Right cardiac atrium (tissue), 5 donors: ENCODE measurements at regions not wholly inside any gene's neighbourhood (a gene's known extent, or its start where the extent isn't known, plus 50 kb on each side); places are given as distances from the start of the nearest gene placed in this dataset.

Source experiments
- ATAC-seq, 2 donors: fragments of 200-7000 bp; cut with Tn5 transposase; one replicate each; pipeline versions ENCODE4 v1.8.0 to v1.9.1; 2020; ENCODE audit warnings: moderate library complexity in 2 of 2, mild to moderate bottlenecking in 1 of 2
- DNase-seq, 3 donors: peaks; one replicate each; pipeline ENCODE4 v3.0.0-alpha.2; 2020
- H3K27ac ChIP-seq: one replicate; pipeline ENCODE4 v1.5.1; 2013; ENCODE audit warnings: mild to moderate bottlenecking, low read length, control low read depth, moderate library complexity
- H3K27me3 ChIP-seq: one replicate; pipeline ENCODE4 v1.6.1; 2013; ENCODE audit not compliant: control insufficient read depth, insufficient read depth
- H3K4me1 ChIP-seq: one replicate; pipeline ENCODE4 v1.6.1; 2013; ENCODE audit warnings: low read length; ENCODE audit not compliant: control insufficient read depth, insufficient read depth
- H3K4me3 ChIP-seq: one replicate; pipeline ENCODE4 v1.5.1; 2013; ENCODE audit warnings: low read length, control low read depth
- H3K9me3 ChIP-seq: one replicate; pipeline ENCODE4 v1.6.1; 2013; ENCODE audit warnings: low read length; ENCODE audit not compliant: control insufficient read depth
- WGBS: extraction: QIAGEN DNeasy Blood & Tissue Kit; methylation state at CpG from one replicate; pipeline ENCODE4 v1.1.7; 2013; 5-methylcytosine and 5-hydroxymethylcytosine counted together
- intact Hi-C, 4 donors: fragments of 100-400 bp; cut with DNase I; formaldehyde crosslinking; loops; one replicate each; pipeline versions ENCODE4 v1.11.0 to v1.14.0; 2022 to 2023
- donor health status: healthy with polysubstance abuse.
- donor health status: DM: no; HTN: yes; CAD: no.
- donor health status: DM: no; HTN: no; CAD: no.
- donor health status: DM: no; HTN: yes; CAD: no; lungs with severe emphysema.
- donor health status: DM: yes; HTN: yes; CAD: no.

GRCh38 chr3:31409866-31410265 lies 122.9 kb upstream of the STT3B start:
- Histone ChIP-seq H3K27me3 (no peaks in the 10 kb centered on the region), H3K4me3 (no peak overlapping the region), H3K9me3 (no peaks in the 10 kb centered on the region), H3K4me1 (no peaks in the 10 kb centered on the region), H3K27ac (no peak overlapping the region)
- intact Hi-C loops, result no loop called here
- DNase-seq (no peak), ATAC-seq (no peak)
- WGBS, result 91% methylated on average over 6 of the region's 6 CpGs

- intact Hi-C loops, result no loop called here
- 52% methylated on average over 3 of the region's 3 CpGs for WGBS
- Histone ChIP-seq H3K27me3 (no peaks in the 10 kb centered on the region), H3K9me3 (no peaks in the 10 kb centered on the region), H3K27ac (no peak overlapping the region), H3K4me3 (no peak overlapping the region), H3K4me1 (no peaks in the 10 kb centered on the region)
- ATAC-seq, result no peak
- DNase-seq, result no peak
Observed at GRCh38 chr3:31410411-31410810, 122.3 kb upstream of the STT3B start.

- WGBS, result 99% methylated on average over 1 of the region's 1 CpG
Observed at GRCh38 chr3:31412832-31413231, 119.9 kb upstream of the STT3B start.

GRCh38 chr3:31413515-31413914 lies 119.2 kb upstream of the STT3B start:
- intact Hi-C loops, result no loop called here
- no peaks in the 10 kb centered on the region for H3K9me3 ChIP-seq
- H3K4me1 ChIP-seq, result no peaks in the 10 kb centered on the region
- no peak for ATAC-seq
- H3K4me3 ChIP-seq, result no peak overlapping the region
- H3K27me3 ChIP-seq, result no peaks in the 10 kb centered on the region
- H3K27ac ChIP-seq, result no peak overlapping the region
- no peak for DNase-seq

More at GRCh38 chr3:31412832-31413231, 119.9 kb upstream of the STT3B start:
- H3K4me3 ChIP-seq, result no peak overlapping the region
- intact Hi-C loops, result no loop called here
- H3K9me3 ChIP-seq, result no peaks in the 10 kb centered on the region
- no peaks in the 10 kb centered on the region for H3K4me1 ChIP-seq
- no peak overlapping the region for H3K27ac ChIP-seq
- ATAC-seq, result no peak
- H3K27me3 ChIP-seq, result no peaks in the 10 kb centered on the region
- DNase-seq, result no peak

- Histone ChIP-seq H3K4me3 (no peak overlapping the region), H3K9me3 (no peaks in the 10 kb centered on the region), H3K27ac (no peak overlapping the region), H3K4me1 (no peaks in the 10 kb centered on the region), H3K27me3 (no peaks in the 10 kb centered on the region)
- 63% methylated on average over 4 of the region's 4 CpGs for WGBS
- DNase-seq (peak in 1 of 3 donors; percentile 13), ATAC-seq (no peak)
- intact Hi-C loops, result no loop called here
Observed at GRCh38 chr3:31416980-31417379, 115.7 kb upstream of the STT3B start.

- no peak for ATAC-seq
- no peak overlapping the region for H3K4me3 ChIP-seq
- no peaks in the 10 kb centered on the region for H3K27me3 ChIP-seq
- H3K4me1 ChIP-seq, result no peaks in the 10 kb centered on the region
- H3K27ac ChIP-seq, result no peak overlapping the region
- WGBS, result 71% methylated on average over 1 of the region's 1 CpG
- no peak for DNase-seq
- intact Hi-C loops, result no loop called here
- no peaks in the 10 kb centered on the region for H3K9me3 ChIP-seq
Observed at GRCh38 chr3:31417486-31417885, 115.2 kb upstream of the STT3B start.

- H3K9me3 ChIP-seq, result no peaks in the 10 kb centered on the region
- no peaks in the 10 kb centered on the region for H3K4me1 ChIP-seq
- intact Hi-C loops, result no loop called here
- ATAC-seq, result no peak
- 92% methylated on average over 4 of the region's 4 CpGs for WGBS
- no peaks in the 10 kb centered on the region for H3K27me3 ChIP-seq
- no peak for DNase-seq
- H3K4me3 ChIP-seq, result no peak overlapping the region
- H3K27ac ChIP-seq, result no peak overlapping the region
Observed at GRCh38 chr3:31420311-31420710, 112.4 kb upstream of the STT3B start.

- intact Hi-C loops, result no loop called here
- Histone ChIP-seq H3K9me3 (no peaks in the 10 kb centered on the region), H3K27me3 (no peaks in the 10 kb centered on the region), H3K4me3 (no peak overlapping the region), H3K27ac (no peak overlapping the region), H3K4me1 (no peaks in the 10 kb centered on the region)
- ATAC-seq (no peak), DNase-seq (no peak)
- WGBS, result 86% methylated on average over 2 of the region's 2 CpGs
Observed at GRCh38 chr3:31421314-31422048, 111.2 kb upstream of the STT3B start.

- 100% methylated on average over 1 of the region's 1 CpG for WGBS
- no peaks in the 10 kb centered on the region for H3K27me3 ChIP-seq
- no peak for DNase-seq
- ATAC-seq, result no peak
- intact Hi-C loops, result no loop called here
- H3K9me3 ChIP-seq, result no peaks in the 10 kb centered on the region
- no peak overlapping the region for H3K4me3 ChIP-seq
- H3K4me1 ChIP-seq, result no peaks in the 10 kb centered on the region
- H3K27ac ChIP-seq, result no peak overlapping the region
Observed at GRCh38 chr3:31422237-31422636, 110.5 kb upstream of the STT3B start.

- WGBS, result 79% methylated on average over 2 of the region's 2 CpGs
- Histone ChIP-seq H3K27me3 (no peaks in the 10 kb centered on the region), H3K9me3 (no peaks in the 10 kb centered on the region), H3K4me3 (no peak overlapping the region), H3K4me1 (no peaks in the 10 kb centered on the region), H3K27ac (no peak overlapping the region)
- DNase-seq (no peak), ATAC-seq (peak in 1 of 2 donors; percentile 22)
- intact Hi-C loops, result no loop called here
Observed at GRCh38 chr3:31423482-31423881, 109.2 kb upstream of the STT3B start.

GRCh38 chr3:31425401-31425800 lies 107.3 kb upstream of the STT3B start:
- ATAC-seq (no peak), DNase-seq (no peak)
- Histone ChIP-seq H3K4me1 (no peaks in the 10 kb centered on the region), H3K9me3 (no peaks in the 10 kb centered on the region), H3K27me3 (no peaks in the 10 kb centered on the region), H3K27ac (no peak overlapping the region), H3K4me3 (no peak overlapping the region)
- intact Hi-C loops, result no loop called here

GRCh38 chr3:31427623-31428022 lies 105.1 kb upstream of the STT3B start:
- Histone ChIP-seq H3K4me1 (no peaks in the 10 kb centered on the region), H3K27me3 (no peaks in the 10 kb centered on the region), H3K9me3 (no peaks in the 10 kb centered on the region), H3K4me3 (no peak overlapping the region), H3K27ac (no peak overlapping the region)
- DNase-seq (no peak), ATAC-seq (no peak)
- intact Hi-C loops, result no loop called here
- WGBS, result 93% methylated on average over 1 of the region's 1 CpG
